G401.6 (cell line): ENCODE measurements at regions not wholly inside any gene's neighbourhood (a gene's known extent, or its start where the extent isn't known, plus 50 kb on each side); places are given as distances from the start of the nearest gene placed in this dataset.

Source experiments
- FAIRE-seq: peaks from 2 replicates; lab custom pipeline; 2012; peaks lifted over from hg19 to GRCh38; lab: Jason Lieb, UNC

DNA sequence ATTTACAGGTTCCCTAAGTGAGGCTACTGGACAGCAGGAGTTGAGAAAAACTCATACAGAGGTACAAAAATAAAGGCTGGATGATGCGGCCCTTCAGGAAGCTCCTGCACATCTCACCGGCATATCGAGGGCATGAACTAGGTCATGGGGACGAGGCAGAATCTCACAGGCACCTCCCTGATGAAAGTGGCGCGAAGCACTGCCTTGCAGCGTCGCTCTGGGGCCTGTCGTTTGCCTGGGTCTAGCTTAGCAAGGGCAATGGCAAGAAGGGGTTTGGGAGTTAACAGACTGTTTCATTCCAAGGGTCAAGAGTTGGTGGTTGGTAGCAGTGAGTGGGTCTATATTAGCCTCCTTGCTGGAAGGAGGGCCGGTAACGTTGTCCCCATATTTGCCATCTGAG, 103.5 kb upstream of the IRF2BP2 start:
- no peak for FAIRE-seq

DNA sequence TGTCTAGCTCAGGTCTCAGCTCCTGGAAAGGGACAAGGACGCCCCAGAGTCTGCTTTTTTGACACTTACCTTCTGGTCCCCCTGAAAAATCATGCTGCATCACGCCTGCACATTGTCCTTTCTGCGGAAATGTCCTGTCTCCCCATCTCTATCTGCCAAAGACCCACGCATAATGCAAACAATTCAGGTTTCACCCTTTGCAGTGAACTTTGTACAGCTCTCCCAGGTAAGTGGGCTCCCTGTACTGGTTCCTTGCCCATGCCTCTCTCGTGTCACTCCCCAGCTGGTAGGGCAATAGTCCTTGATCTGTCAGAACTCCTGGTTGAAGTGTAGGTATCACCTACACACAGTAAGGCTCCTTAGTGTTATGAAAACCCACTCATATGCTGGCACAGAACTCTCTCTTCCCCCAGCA, 102.9 kb upstream of the IRF2BP2 start:
- FAIRE-seq: no peak

DNA sequence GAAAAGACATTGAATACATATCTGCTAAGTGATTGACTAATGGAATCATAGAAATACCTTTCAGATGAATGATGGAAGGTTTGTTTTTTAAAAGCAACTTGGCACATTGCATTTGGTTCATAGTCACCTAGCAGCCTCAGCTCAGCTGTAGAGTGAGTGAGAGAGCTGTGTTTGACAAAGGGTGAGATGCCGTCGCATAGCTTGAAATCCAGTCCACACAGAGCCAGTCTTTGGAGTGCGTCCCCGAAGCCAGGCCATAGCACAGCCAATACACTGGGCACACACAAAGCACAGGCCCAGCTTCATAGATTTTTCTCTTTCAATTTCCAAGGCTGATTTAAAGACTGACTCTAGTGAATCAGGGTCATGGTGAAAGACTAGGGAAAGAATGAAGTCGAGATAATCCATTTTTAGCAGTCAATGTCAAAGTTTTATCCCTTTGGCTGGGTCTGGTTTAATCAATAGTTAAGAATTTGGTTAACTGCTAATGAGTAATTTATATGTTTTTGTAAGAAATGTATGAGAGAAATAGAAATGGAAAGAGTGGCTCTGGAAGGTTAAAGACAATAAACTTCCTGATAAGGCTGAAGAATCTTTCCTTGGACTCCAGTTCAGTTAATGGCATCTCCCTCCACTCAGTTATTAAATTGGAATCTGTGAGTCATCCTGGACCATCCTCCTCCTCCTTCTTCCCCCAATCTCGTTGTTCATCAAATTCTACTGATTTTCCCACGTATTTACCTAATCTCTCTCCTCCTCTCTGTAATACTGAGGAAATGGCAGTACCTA, 101.2 kb upstream of the IRF2BP2 start:
- FAIRE-seq: no peak

- FAIRE-seq: no peak
Measured at GRCh38 chr1:234710381-234710780, 100.4 kb upstream of the IRF2BP2 start.

DNA sequence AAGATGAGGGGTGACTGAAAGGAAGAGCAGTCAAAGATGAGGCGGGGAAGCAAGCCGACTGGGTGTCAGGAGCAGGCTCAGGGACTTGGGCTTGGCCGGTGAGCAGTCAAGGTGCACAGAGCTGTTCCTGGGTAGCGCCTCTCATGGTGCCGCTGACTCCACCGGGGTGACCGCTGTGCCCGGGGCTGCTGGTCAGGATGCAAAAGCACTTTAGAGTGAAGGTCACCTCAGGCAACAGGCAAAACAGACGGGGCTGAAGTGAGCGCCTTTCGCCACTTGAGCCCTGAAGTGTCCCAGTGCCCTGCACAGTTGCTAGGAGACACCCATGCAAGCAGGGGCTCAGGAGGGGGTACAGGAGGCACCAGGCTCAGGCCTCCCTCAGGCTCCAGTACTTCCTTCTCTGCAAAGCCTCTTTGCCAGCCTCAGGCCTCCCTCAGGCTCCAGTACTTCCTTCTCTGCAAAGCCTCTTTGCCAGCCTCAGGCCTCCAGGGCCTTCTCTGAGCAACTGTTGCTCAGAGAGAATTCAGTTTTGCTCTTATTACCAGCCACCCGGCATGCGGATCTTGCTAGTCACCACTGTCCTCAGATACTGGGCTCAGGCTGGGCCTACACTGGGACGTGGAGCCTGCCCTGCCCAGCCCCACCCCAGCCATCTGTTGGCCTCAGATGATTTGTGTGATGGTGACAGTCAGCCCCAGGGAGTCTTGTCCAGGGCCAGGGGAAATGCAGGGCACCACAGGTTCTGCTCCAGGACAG, 99.7 kb upstream of the IRF2BP2 start:
- no peak for FAIRE-seq

- no peak for FAIRE-seq
Measured at GRCh38 chr1:234708700-234709395, 98.9 kb upstream of the IRF2BP2 start.

DNA sequence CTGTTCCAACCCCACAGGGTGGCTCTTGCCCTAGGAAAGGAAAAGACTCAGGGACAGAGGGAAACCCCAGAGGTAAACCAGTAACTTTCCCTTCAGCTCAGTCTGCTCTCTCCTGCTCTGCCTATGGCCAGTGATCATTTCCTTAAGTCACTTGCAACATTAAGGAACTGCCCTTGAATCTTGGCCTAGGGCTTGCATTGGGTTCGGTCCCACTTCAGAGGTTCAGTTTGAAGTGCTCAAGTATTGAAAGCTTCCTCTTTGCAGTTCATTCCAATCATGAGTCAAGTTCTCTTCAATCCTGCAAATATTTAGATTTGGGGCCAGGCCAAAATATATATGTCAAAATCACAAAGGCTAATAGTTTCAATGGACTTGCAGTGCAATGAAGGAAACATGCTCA, 97.7 kb upstream of the IRF2BP2 start:
- FAIRE-seq: no peak

DNA sequence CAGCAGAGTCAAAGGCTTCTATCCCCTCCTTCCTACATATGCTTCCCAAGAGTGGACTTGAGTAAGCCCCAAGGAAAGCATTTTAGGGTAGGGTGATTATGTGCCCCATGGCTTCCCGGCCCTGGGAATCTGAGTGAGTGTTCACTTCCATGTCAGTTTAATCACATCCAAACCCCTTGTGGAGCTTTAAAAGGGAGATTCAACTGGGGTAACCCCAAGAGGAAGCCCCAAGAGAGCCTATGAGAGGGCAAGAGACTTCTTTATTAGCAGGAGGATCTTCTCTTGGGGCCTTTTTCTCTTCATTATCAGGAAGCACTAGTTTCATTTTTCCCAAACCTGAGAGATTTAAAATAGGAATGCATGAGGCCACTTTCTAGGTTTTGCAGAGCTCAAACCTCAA, 97.0 kb upstream of the IRF2BP2 start:
- FAIRE-seq: no peak

DNA sequence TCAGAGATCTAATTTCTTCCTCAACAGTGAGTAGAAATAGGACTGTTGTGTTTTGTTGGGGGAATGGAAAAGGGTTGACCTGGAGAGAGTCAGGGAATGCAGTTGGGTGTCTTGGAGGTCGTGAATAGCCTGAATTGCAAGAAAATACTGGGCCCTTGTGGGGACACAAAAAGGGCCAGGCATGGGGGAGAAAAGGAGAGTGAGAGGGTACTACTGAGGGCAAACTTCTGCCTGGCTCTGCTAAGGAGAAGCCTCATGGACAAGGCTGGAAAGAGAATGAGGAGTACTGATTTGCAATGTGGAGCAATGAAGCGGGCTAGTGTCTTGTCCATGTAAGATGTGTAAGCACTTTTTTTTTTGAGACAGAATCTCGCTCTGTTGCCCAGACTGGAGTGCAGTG, 96.2 kb upstream of the IRF2BP2 start:
- no peak for FAIRE-seq

- no peak for FAIRE-seq
Measured at GRCh38 chr1:234705615-234706014, 95.6 kb upstream of the IRF2BP2 start.

GRCh38 chr1:234704106-234704887, 94.3 kb upstream of the IRF2BP2 start:
- no peak for FAIRE-seq

GRCh38 chr1:234702342-234703000, 92.5 kb upstream of the IRF2BP2 start:
- no peak for FAIRE-seq

GRCh38 chr1:234701737-234702341, 91.9 kb upstream of the IRF2BP2 start:
- FAIRE-seq: no peak

- FAIRE-seq: no peak
Measured at GRCh38 chr1:234699795-234700665, 90.1 kb upstream of the IRF2BP2 start.

- no peak for FAIRE-seq
Measured at GRCh38 chr1:234698686-234699085, 88.7 kb upstream of the IRF2BP2 start.

DNA sequence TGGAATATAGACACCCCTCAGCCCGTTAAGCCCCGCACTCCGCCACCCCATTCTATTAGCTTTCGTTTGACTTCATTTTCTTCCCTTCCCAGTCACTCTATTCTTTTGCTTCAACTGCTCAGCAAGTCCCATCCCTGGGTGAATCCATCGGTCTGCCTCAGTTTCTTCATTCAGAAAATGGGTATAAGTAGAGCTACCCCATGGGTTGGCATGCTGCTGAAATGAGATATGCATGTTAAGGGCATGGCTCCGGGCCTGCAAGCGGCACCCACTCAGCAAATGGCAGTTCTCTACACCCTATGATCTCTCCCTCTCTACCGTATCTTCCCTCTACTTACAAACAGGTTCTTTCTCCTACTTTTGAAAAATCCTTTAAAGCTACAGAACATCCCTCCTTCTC, 87.8 kb upstream of the IRF2BP2 start:
- FAIRE-seq: no peak

GRCh38 chr1:234697015-234697414, 87.0 kb upstream of the IRF2BP2 start:
- no peak for FAIRE-seq

DNA sequence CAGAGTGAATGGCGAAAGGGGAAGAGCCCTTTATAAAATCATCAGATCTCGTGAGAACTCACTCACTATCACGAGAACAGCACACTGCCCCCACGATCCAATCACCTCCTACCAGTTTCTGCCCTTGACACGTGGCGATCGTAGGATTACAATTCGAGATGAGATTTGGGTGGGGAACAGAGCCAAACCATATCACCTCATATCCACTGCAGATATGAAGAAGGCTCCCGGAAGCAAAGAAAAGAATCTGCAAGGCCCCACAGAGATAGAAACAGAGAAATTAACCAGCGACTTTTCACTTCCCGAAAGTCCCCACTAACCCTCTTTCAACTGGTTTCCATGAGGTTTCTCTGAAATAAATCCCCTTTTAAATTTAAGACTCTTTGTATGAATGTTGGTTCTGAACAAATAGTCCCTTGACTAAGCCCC, 86.2 kb upstream of the IRF2BP2 start:
- FAIRE-seq: no peak

DNA sequence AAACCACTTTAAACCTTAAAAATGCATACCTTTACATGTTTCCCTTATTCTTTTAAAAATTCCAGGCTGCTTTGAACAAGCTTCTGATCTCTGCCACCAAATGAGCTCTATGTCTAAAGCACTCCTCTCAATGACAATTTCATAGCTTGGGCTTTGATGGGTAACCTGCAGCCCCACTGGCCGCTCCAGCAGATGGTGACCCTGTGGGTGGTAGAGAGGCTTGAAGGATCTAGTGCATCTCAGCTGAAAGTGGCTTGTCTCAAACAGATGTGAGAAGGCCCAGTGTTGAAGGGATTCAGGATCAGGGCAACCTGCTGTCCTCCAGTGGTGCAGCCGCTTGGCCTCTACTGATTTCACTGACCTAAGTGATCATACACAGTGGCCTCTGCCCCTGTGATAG, 84.7 kb upstream of the IRF2BP2 start:
- FAIRE-seq: no peak

DNA sequence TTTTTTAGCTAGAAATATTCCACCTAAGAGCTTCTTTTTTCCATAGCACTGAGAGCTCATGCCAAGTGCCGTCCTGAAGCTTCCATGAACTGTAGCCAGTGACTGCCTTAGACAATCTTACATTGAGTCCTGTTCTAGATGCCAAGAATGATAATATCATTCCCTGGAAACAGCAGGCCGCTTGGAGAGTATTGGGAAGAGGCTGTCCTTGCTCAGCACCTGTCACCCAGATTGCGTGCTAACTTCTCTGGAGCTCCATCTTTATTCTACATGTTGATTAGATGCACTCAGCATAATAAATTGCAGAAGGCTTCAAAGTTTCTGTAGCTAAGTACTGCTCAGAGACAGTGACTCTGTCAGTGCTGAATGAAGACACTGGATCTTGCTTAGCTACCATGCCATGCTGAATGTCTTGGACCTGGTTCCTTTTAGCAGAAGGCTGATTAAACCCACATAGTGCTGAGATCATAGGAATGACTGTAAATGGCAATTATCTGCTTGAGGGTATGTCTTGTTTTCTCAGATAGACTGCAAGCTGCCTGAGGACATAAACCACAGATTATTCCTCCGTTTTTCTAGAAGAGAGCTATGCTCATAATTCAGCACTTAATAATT, 83.1 kb upstream of the IRF2BP2 start:
- FAIRE-seq: no peak
